Stimulated activated CD8-positive, alpha-beta memory T cell treated with anti-CD3 and anti-CD28 coated beads, Interleukin-7, amount 100 ng/mL, for 1 hour (primary cell): ENCODE measurements at regions not wholly inside any gene's neighbourhood (a gene's known extent, or its start where the extent isn't known, plus 50 kb on each side); places are given as distances from the start of the nearest gene placed in this dataset.
"Not testable (repeated sequence)": the region's sequence is repeated elsewhere in the genome, so short reads cannot be mapped to it uniquely, and the experiment has no call there.

ENCODE experiments used
- DNase-seq, 2 donors: peaks; one replicate each; pipeline ENCODE4 v3.0.0-alpha.2; 2020; ENCODE audit warnings: low read depth in 2 of 2

- DNase-seq: not testable (repeated sequence)
Observed at GRCh38 chr12:9412459-9412858, 195.3 kb downstream of the KLRB1 start.

GRCh38 chr12:9411616-9412268 is 196.0 kb downstream of the KLRB1 start:
- DNase-seq: not testable (repeated sequence)

- DNase-seq: not testable (repeated sequence)
Observed at GRCh38 chr12:9407425-9407748, 199.2 kb upstream of the PZP start.

- no peak for DNase-seq
Observed at GRCh38 chr12:9406564-9407424, 198.6 kb upstream of the PZP start.

- no peak for DNase-seq
Observed at GRCh38 chr12:9405886-9406563, 197.8 kb upstream of the PZP start.

GRCh38 chr12:9404469-9405260 is 196.5 kb upstream of the PZP start:
- DNase-seq: no peak

- DNase-seq: no peak
Observed at GRCh38 chr12:9404031-9404430, 195.8 kb upstream of the PZP start.

GRCh38 chr12:9402432-9403040 is 194.3 kb upstream of the PZP start:
- not testable (repeated sequence) for DNase-seq

GRCh38 chr12:9396367-9396766 is 188.2 kb upstream of the PZP start:
- DNase-seq: not testable (repeated sequence)

GRCh38 chr12:9395220-9395619 is 187.0 kb upstream of the PZP start:
- DNase-seq: not testable (repeated sequence)

- DNase-seq: no peak
Observed at GRCh38 chr12:9392842-9393241, 184.6 kb upstream of the PZP start.

GRCh38 chr12:9391815-9392214 is 183.6 kb upstream of the PZP start:
- DNase-seq: no peak

GRCh38 chr12:9390761-9391160 is 182.6 kb upstream of the PZP start:
- DNase-seq: no peak

- DNase-seq: no peak
Observed at GRCh38 chr12:9389796-9390195, 181.6 kb upstream of the PZP start.

- DNase-seq: no peak
Observed at GRCh38 chr12:9388379-9388778, 180.2 kb upstream of the PZP start.

GRCh38 chr12:9387450-9387849 is 179.3 kb upstream of the PZP start:
- no peak for DNase-seq

- DNase-seq: no peak
Observed at GRCh38 chr12:9383585-9383984, 175.4 kb upstream of the PZP start.

GRCh38 chr12:9381619-9382018 is 173.4 kb upstream of the PZP start:
- DNase-seq: no peak

GRCh38 chr12:9380650-9381049 is 172.5 kb upstream of the PZP start:
- DNase-seq: no peak

- no peak for DNase-seq
Observed at GRCh38 chr12:9379023-9379742, 171.0 kb upstream of the PZP start.

- no peak for DNase-seq
Observed at GRCh38 chr12:9378430-9378835, 170.2 kb upstream of the PZP start.
